Nephron (organoid): ENCODE measurements at regions not wholly inside any gene's neighbourhood (a gene's known extent, or its start where the extent isn't known, plus 50 kb on each side); places are given as distances from the start of the nearest gene placed in this dataset.

Source experiments
- H3K27ac Mint-ChIP-seq, 3 experiments: 2 replicates each; pipeline ENCODE4 v1.8.0; 2020; ENCODE audit warnings: mixed read lengths in 3 of 3, mild to moderate bottlenecking in 2 of 3, moderate library complexity in 1 of 3
- H3K27me3 Mint-ChIP-seq: 2 replicates; pipeline ENCODE4 v1.8.0; 2021; ENCODE audit warnings: low read depth, mild to moderate bottlenecking, moderate library complexity, mixed read lengths
- H3K36me3 Mint-ChIP-seq: 2 replicates; pipeline ENCODE4 v1.8.0; 2020; ENCODE audit warnings: low read depth, mixed read lengths
- H3K4me1 Mint-ChIP-seq: 2 replicates; pipeline ENCODE4 v1.8.0; 2020; ENCODE audit warnings: mixed read lengths
- H3K4me3 Mint-ChIP-seq, 3 experiments: 2 replicates each; pipeline ENCODE4 v1.8.0; 2020; ENCODE audit warnings: mild to moderate bottlenecking in 3 of 3, mixed read lengths in 3 of 3, moderate library complexity in 2 of 3
- H3K9me3 Mint-ChIP-seq: 2 replicates; pipeline ENCODE4 v1.8.0; 2020; ENCODE audit warnings: mixed read lengths
- TF ChIP-seq, protein P1 (sequence below), 3 experiments: fragments of 200-600 bp; sonication (generic); IDR thresholded peaks; one replicate each; pipeline ENCODE4 v1.5.0; 2021; ENCODE audit warnings: antibody characterized with exemption in 3 of 3; ENCODE audit not compliant: unreplicated experiment in 3 of 3

DNA sequence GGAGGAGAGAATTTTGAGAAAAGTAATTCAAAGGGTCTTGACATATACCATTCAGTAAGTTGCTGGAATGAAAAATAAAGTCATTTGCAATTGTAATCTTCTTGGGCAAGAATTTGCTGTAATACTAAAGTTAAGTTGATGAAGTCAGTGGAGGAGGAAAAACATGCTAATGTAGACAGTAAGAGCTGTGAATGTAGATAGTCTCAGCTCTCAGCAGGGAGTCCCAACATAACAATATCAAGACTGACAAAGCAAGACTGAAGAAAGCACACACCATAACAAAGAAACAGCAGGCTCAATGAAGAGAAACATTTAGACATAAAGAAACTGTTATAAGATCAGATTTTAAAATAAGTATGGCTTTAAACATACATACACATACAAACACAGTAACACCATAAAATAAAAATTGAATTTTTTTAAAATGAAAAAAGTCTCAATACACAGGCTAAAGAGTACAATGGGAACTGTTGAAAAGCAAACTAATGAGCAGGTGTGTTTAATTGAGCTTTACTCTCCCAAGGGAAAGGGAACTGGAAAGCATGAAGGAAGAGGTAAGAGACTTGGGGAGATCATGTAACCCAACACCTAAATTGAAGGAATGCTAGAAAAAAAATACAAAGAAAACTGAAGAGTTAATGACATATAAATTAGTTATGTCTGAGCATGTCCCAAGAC is 336.3 kb upstream of the NCAM2 start:
- H3K27me3 Mint-ChIP-seq, result no peaks in the 10 kb centered on the region
- H3K27ac Mint-ChIP-seq, result no peak overlapping the region
- no peaks in the 10 kb centered on the region for H3K36me3 Mint-ChIP-seq
- no peaks in the 10 kb centered on the region for H3K9me3 Mint-ChIP-seq
- TF ChIP-seq, protein P1, sequence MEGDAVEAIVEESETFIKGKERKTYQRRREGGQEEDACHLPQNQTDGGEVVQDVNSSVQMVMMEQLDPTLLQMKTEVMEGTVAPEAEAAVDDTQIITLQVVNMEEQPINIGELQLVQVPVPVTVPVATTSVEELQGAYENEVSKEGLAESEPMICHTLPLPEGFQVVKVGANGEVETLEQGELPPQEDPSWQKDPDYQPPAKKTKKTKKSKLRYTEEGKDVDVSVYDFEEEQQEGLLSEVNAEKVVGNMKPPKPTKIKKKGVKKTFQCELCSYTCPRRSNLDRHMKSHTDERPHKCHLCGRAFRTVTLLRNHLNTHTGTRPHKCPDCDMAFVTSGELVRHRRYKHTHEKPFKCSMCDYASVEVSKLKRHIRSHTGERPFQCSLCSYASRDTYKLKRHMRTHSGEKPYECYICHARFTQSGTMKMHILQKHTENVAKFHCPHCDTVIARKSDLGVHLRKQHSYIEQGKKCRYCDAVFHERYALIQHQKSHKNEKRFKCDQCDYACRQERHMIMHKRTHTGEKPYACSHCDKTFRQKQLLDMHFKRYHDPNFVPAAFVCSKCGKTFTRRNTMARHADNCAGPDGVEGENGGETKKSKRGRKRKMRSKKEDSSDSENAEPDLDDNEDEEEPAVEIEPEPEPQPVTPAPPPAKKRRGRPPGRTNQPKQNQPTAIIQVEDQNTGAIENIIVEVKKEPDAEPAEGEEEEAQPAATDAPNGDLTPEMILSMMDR (IDR thresholded peaks at IDR 0.05; ENCODE audit: unreplicated experiment in 3 of 3), result no peak
- H3K4me1 Mint-ChIP-seq, result no peaks in the 10 kb centered on the region
- no peak overlapping the region for H3K4me3 Mint-ChIP-seq

DNA sequence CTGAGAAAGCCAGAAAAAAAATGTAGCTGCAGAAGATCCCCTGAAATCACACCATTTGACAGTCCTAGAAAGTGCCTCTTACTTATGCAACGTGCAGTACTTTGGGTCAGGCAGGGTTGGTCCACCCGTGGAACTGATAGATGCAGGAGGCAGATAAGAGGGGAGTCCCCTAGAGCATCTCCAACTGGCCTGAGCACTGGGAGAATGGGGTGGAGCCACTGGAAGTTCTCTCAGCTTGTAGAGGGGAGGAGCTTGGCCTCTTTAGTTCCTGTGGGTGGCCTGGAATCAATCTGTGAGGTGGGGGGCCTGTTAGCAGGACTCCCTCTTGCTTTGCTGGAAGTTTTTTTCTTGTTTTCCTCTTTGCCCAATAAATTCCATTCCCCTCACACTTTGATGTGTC is 335.7 kb upstream of the NCAM2 start:
- H3K9me3 Mint-ChIP-seq, result no peaks in the 10 kb centered on the region
- no peak overlapping the region for H3K27ac Mint-ChIP-seq

DNA sequence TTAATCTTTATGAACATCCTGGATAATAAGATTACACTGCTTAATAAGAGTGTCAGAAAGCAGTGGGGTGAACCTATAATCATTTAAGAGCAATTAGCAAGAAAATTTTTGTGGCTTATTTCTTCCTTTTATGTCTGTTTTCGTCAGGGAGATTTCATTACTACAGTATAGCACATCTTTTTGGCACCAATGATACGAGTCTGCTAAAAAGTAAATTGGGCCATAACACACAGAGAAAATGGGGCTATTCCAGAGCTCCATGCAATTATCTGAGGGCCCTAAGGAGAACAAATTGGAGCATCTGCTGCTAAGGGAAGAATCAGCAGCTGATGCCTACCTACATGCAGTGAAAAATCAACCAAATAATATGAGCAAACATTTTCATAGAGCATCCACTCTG is 330.3 kb upstream of the NCAM2 start:
- TF ChIP-seq, protein P1 (IDR thresholded peaks at IDR 0.05; ENCODE audit: unreplicated experiment in 3 of 3), result no peak
- H3K27me3 Mint-ChIP-seq, result no peaks in the 10 kb centered on the region
- H3K36me3 Mint-ChIP-seq, result no peaks in the 10 kb centered on the region
- no peaks in the 10 kb centered on the region for H3K4me1 Mint-ChIP-seq
- H3K9me3 Mint-ChIP-seq, result no peaks in the 10 kb centered on the region
- no peak overlapping the region for H3K27ac Mint-ChIP-seq
- no peak overlapping the region for H3K4me3 Mint-ChIP-seq

More for the DNA sequence above, 335.7 kb upstream of the NCAM2 start:
- Mint-ChIP-seq H3K36me3 (no peaks in the 10 kb centered on the region), H3K4me3 (no peak overlapping the region), H3K27me3 (no peaks in the 10 kb centered on the region), H3K4me1 (no peaks in the 10 kb centered on the region)
- TF ChIP-seq, protein P1 (IDR thresholded peaks at IDR 0.05; ENCODE audit: unreplicated experiment in 3 of 3), result no peak

DNA sequence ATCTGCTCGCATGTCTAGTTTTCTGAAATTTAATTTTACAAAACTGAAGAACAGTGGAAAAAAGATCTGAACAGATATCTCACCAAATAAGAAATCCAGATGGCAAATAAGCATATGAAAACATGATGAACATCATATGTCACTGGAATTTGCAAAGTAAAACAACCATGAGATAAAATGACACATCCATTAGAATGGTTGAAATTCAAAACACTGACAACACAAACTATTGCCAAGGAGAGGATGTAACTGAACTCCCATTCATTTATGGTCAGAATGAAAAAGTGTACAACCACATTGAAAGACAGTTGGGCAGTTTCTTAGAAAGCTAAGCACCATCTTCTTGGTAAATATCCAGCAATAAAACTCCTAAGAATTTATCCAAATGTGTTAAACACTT is 312.7 kb upstream of the NCAM2 start:
- Mint-ChIP-seq H3K4me3 (no peak overlapping the region), H3K27me3 (no peaks in the 10 kb centered on the region), H3K27ac (no peak overlapping the region), H3K36me3 (no peaks in the 10 kb centered on the region), H3K9me3 (peaks cover 6% of the 10 kb centered on the region), H3K4me1 (no peaks in the 10 kb centered on the region)
- TF ChIP-seq, protein P1 (IDR thresholded peaks at IDR 0.05; ENCODE audit: unreplicated experiment in 3 of 3), result no peak

DNA sequence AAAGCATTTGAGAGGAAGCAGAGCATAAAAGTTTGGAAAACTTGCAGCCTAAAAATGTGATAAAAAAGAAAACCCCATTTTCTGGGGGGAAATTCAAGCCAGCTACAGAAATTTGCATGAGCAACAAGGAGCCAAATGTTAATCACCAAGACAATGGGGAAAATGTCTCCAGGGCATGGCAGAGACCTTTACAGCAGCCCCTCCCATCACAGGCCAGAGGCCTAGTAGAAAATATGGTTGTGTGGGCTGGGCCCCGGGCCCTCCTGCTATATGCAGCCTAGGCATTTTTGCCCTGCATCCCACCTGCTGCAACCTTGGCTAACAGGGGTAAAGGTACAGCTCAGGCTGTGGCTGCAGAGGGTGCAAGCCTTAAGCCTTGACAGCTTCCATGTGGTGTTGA is 299.6 kb upstream of the NCAM2 start:
- peaks cover 10% of the 10 kb centered on the region for H3K4me1 Mint-ChIP-seq
- TF ChIP-seq, protein P1 (IDR thresholded peaks at IDR 0.05; ENCODE audit: unreplicated experiment in 3 of 3), result no peak
- H3K9me3 Mint-ChIP-seq, result no peaks in the 10 kb centered on the region
- H3K4me3 Mint-ChIP-seq, result no peak overlapping the region
- no peak overlapping the region for H3K27ac Mint-ChIP-seq
- H3K36me3 Mint-ChIP-seq, result no peaks in the 10 kb centered on the region
- no peaks in the 10 kb centered on the region for H3K27me3 Mint-ChIP-seq

DNA sequence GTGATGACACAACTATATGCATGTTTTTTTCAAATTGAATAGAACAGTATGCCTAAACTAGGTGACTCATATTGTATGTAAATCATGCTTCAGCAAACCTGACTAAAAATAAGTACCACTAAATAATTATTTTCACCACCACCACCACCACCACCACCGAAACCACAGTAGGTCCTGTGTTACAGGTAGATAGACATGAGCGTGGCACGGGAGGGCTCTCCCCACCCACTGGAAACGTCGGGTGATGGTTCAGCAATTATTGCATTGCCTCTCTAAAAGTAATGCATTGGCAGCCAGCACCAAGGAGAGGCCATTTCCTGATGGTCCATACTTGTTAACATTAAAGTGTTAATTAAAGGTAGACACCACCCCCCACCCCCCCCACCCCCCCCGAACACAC is 297.0 kb upstream of the NCAM2 start:
- no peaks in the 10 kb centered on the region for H3K36me3 Mint-ChIP-seq
- no peak overlapping the region for H3K27ac Mint-ChIP-seq

More for the DNA sequence above, 297.0 kb upstream of the NCAM2 start:
- H3K27me3 Mint-ChIP-seq, result no peaks in the 10 kb centered on the region
- H3K9me3 Mint-ChIP-seq, result no peaks in the 10 kb centered on the region
- no peak overlapping the region for H3K4me3 Mint-ChIP-seq
- TF ChIP-seq, protein P1 (IDR thresholded peaks at IDR 0.05; ENCODE audit: unreplicated experiment in 3 of 3), result no peak
- peaks cover 10% of the 10 kb centered on the region for H3K4me1 Mint-ChIP-seq
